GM19238 (cell line): ENCODE measurements at regions not wholly inside any gene's neighbourhood (a gene's known extent, or its start where the extent isn't known, plus 50 kb on each side); places are given as distances from the start of the nearest gene placed in this dataset.
"Not testable (repeated sequence)": the region's sequence is repeated elsewhere in the genome, so short reads cannot be mapped to it uniquely, and the experiment has no call there.

Source experiments
- DNase-seq: peaks from one replicate; pipeline ENCODE4 v3.0.0; 2011; ENCODE audit warnings: low spot score; ENCODE audit not compliant: insufficient read length

- DNase-seq, result no peak
Measured at GRCh38 chr10:108048898-108049297, 884.4 kb upstream of the SORCS1 start.

GRCh38 chr10:108039821-108040584 is 875.5 kb upstream of the SORCS1 start:
- DNase-seq, result no peak

GRCh38 chr10:108037061-108037460 is 872.6 kb upstream of the SORCS1 start:
- no peak for DNase-seq

GRCh38 chr10:108036265-108036664 is 871.8 kb upstream of the SORCS1 start:
- no peak for DNase-seq

GRCh38 chr10:108034829-108035228 is 870.3 kb upstream of the SORCS1 start:
- DNase-seq, result no peak

- not testable (repeated sequence) for DNase-seq
Measured at GRCh38 chr10:108033518-108033917, 869.0 kb upstream of the SORCS1 start.

- no peak for DNase-seq
Measured at GRCh38 chr10:108031505-108031904, 867.0 kb upstream of the SORCS1 start.

- no peak for DNase-seq
Measured at GRCh38 chr10:108014902-108015177, 850.3 kb upstream of the SORCS1 start.

- no peak for DNase-seq
Measured at GRCh38 chr10:108014145-108014901, 849.8 kb upstream of the SORCS1 start.

GRCh38 chr10:108005627-108006026 is 841.1 kb upstream of the SORCS1 start:
- no peak for DNase-seq

- DNase-seq, result no peak
Measured at GRCh38 chr10:108003576-108003975, 839.1 kb upstream of the SORCS1 start.

- DNase-seq, result no peak
Measured at GRCh38 chr10:108003061-108003460, 838.6 kb upstream of the SORCS1 start.

- no peak for DNase-seq
Measured at GRCh38 chr10:108000365-108000764, 835.9 kb upstream of the SORCS1 start.

- no peak for DNase-seq
Measured at GRCh38 chr10:107994621-107995270, 830.2 kb upstream of the SORCS1 start.

GRCh38 chr10:107986571-107986970 is 822.1 kb upstream of the SORCS1 start:
- no peak for DNase-seq

GRCh38 chr10:107984581-107984980 is 820.1 kb upstream of the SORCS1 start:
- no peak for DNase-seq

- DNase-seq, result no peak
Measured at GRCh38 chr10:107984149-107984548, 819.6 kb upstream of the SORCS1 start.

- no peak for DNase-seq
Measured at GRCh38 chr10:107978455-107978854, 813.9 kb upstream of the SORCS1 start.

GRCh38 chr10:107971973-107972372 is 807.5 kb upstream of the SORCS1 start:
- no peak for DNase-seq

- no peak for DNase-seq
Measured at GRCh38 chr10:107971411-107971810, 806.9 kb upstream of the SORCS1 start.

- no peak for DNase-seq
Measured at GRCh38 chr10:107970512-107970911, 806.0 kb upstream of the SORCS1 start.

GRCh38 chr10:107969936-107970335 is 805.4 kb upstream of the SORCS1 start:
- DNase-seq, result no peak

- DNase-seq, result no peak
Measured at GRCh38 chr10:107966826-107967225, 802.3 kb upstream of the SORCS1 start.
